Upper lobe of right lung (tissue), 1 donor: ENCODE measurements at regions not wholly inside any gene's neighbourhood (a gene's known extent, or its start where the extent isn't known, plus 50 kb on each side); places are given as distances from the start of the nearest gene placed in this dataset.

Experiments
- ATAC-seq: fragments of 200-7000 bp; cut with Tn5 transposase; one replicate; pipeline ENCODE4 v1.9.1; 2020; ENCODE audit warnings: mild to moderate bottlenecking, moderate library complexity
- DNase-seq: peaks from one replicate; pipeline ENCODE4 v3.0.0-alpha.2; 2020
- H3K27ac ChIP-seq: fragments of 200-600 bp; one replicate; pipeline ENCODE4 v1.8.0; 2022
- H3K27me3 ChIP-seq: fragments of 200-600 bp; one replicate; pipeline ENCODE4 v1.8.0; 2022; ENCODE audit warnings: mild to moderate bottlenecking
- H3K36me3 ChIP-seq: fragments of 200-600 bp; one replicate; pipeline ENCODE4 v1.8.0; 2022
- H3K4me1 ChIP-seq: fragments of 200-600 bp; one replicate; pipeline ENCODE4 v1.8.0; 2022
- H3K4me3 ChIP-seq: fragments of 200-600 bp; one replicate; pipeline ENCODE4 v1.8.0; 2022; ENCODE audit warnings: mild to moderate bottlenecking
- H3K9me3 ChIP-seq: fragments of 200-600 bp; one replicate; pipeline ENCODE4 v1.8.0; 2022
- CTCF ChIP-seq: fragments of 200-600 bp; IDR thresholded peaks from one replicate; pipeline ENCODE4 v1.8.0; 2022; ENCODE audit warnings: antibody characterized with exemption
- intact Hi-C: fragments of 100-400 bp; cut with DNase I; formaldehyde crosslinking; loops from one replicate; pipeline ENCODE4 v1.11.0; 2022
- donor health status: DM: no; HTN: yes; CAD: no; lungs with severe emphysema.

DNA sequence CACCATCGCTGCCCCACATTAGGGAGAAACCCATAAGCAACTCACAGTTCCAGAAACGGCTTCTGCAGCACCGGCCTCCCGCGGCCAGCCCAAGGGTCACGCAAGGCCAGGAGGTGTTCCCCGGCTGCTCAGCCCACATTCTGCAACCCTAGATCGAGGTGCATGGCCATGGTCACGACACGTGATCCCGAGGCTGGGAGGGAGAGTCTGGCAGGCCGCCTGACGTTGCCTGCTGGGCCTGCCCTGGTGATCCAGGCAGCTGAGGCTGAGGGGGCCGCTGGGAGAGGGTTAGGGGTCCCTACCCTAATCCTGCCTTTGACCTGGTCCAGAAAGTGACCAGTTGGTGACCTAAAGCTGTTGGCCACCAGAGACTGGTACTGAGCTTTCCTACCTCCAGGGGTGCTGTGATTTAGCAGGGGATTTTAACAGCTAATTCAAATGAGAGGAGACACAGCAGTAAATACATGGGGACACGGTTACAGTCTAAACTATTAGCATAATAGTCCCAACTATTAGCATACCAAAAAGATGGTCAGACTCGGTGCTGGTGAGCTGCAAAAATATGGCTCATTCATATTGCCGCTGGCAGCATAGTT is 97.4 kb upstream of the CIBAR2 start:
- ATAC-seq (no peak), DNase-seq (no peak)
- Histone ChIP-seq H3K27me3 (no peaks in the 10 kb centered on the region), H3K4me1 (peaks cover 24% of the 10 kb centered on the region), H3K4me3 (no peak overlapping the region), H3K9me3 (no peaks in the 10 kb centered on the region), H3K36me3 (no peaks in the 10 kb centered on the region), H3K27ac (no peak overlapping the region)
- intact Hi-C loops: no loop called here
- no peak for TF ChIP-seq CTCF

DNA sequence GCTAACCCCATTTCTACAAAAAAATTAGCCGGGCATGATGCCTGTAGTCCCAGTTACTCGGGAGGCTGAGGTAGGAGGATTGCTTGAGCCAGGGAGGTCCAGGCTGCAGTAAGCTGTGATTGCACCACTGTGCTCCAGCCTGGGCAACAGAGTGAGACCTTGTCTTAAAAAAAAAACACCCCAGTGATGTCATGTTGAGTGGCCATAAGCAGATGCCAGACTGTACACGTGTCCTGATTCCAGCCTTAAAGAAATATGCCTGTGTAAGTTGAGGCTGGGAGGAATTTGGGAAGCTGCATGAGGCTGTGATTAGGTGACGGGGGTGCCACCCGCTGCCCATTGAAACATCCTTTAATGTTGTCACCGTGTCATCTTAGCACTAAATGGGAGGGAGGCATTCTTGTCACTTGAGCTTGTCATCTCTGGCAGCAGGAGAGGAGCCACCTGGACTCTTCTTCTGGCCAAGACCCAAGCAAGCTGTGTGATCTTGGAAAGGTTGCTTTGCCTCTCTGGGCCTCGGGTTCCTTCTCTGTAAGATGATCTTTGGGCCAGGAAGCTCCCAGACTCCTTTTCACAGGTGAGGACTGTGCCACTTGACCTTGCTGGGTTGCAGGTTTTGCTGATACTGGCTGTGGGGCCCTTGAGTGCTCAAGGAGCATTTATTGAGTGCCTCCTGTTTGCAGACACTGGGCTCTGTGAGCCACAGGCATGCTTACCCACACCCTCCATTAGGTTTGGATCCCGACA is 98.3 kb upstream of the CIBAR2 start:
- H3K27ac ChIP-seq: no peak overlapping the region
- no peak for TF ChIP-seq CTCF
- DNase-seq (no peak), ATAC-seq (no peak)
- H3K9me3 ChIP-seq: no peaks in the 10 kb centered on the region
- no peaks in the 10 kb centered on the region for H3K36me3 ChIP-seq
- no peak overlapping the region for H3K4me3 ChIP-seq
- intact Hi-C loops: no loop called here
- H3K27me3 ChIP-seq: no peaks in the 10 kb centered on the region
- H3K4me1 ChIP-seq: peaks cover 22% of the 10 kb centered on the region

GRCh38 chr16:85211271-85211801 is 99.1 kb upstream of the CIBAR2 start:
- no peaks in the 10 kb centered on the region for H3K9me3 ChIP-seq
- peak; percentile 11 for ATAC-seq
- no peak for TF ChIP-seq CTCF
- H3K4me1 ChIP-seq: peaks cover 14% of the 10 kb centered on the region
- no peak for DNase-seq
- H3K27ac ChIP-seq: no peak overlapping the region
- H3K4me3 ChIP-seq: no peak overlapping the region
- H3K27me3 ChIP-seq: no peaks in the 10 kb centered on the region
- intact Hi-C loops: no loop called here
- no peaks in the 10 kb centered on the region for H3K36me3 ChIP-seq

- Histone ChIP-seq H3K4me1 (peaks cover 6% of the 10 kb centered on the region), H3K36me3 (no peaks in the 10 kb centered on the region), H3K27me3 (no peaks in the 10 kb centered on the region), H3K27ac (no peak overlapping the region), H3K9me3 (no peaks in the 10 kb centered on the region), H3K4me3 (no peak overlapping the region)
- no peak for TF ChIP-seq CTCF
- ATAC-seq (no peak), DNase-seq (no peak)
- intact Hi-C loops: no loop called here
Measured at GRCh38 chr16:85213926-85214675, 101.8 kb upstream of the CIBAR2 start.

- no peak overlapping the region for H3K4me3 ChIP-seq
- no peak for DNase-seq
- H3K9me3 ChIP-seq: no peaks in the 10 kb centered on the region
- peaks cover 19% of the 10 kb centered on the region for H3K4me1 ChIP-seq
- ATAC-seq: no peak
- no peaks in the 10 kb centered on the region for H3K27me3 ChIP-seq
- intact Hi-C loops: no loop called here
- H3K27ac ChIP-seq: no peak overlapping the region
- no peaks in the 10 kb centered on the region for H3K36me3 ChIP-seq
- TF ChIP-seq CTCF: no peak
Measured at GRCh38 chr16:85215478-85216118, 103.3 kb upstream of the CIBAR2 start.
